ENCODE measurements at regions not wholly inside any gene's neighbourhood (a gene's known extent, or its start where the extent isn't known, plus 50 kb on each side); places are given as distances from the start of the nearest gene placed in this dataset.
"Not testable (repeated sequence)": the region's sequence is repeated elsewhere in the genome, so short reads cannot be mapped to it uniquely, and the experiment has no call there.

DNA sequence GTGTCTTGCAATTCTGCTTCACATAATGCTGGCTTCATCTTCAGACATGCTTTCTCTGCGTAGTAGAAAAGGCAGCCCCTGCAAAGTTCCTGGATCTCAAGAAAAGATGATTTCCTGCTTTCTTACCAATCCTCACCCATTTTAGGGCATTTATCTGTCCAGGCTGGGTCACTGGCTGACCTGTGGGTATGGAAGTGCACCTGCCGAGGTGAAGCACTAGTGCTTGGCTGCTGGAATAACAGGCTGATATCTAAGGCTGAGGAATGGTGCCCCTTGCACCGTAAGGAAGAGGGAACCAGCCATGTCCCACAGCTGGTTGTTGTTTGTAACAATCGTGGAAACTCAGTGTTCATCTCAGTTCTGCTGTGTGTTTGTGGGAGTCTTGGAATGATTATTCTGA, 138.0 kb upstream of the KLF6 start:
- Mint-ChIP-seq H3K4me3 (no peak overlapping the region), H3K27me3 (no peaks in the 10 kb centered on the region), H3K4me1 (no peaks in the 10 kb centered on the region), H3K27ac (no peak overlapping the region), H3K9me3 (peaks cover 11% of the 10 kb centered on the region), H3K36me3 (ENCODE audit: low read depth) (no peaks in the 10 kb centered on the region)
- ChIA-PET POLR2A (no interaction called here), CTCF (no interaction called here)
- ATAC-seq (ENCODE audit: low read depth), result no peak
- intact Hi-C loops (cut with micrococcal nuclease), result no loop called here
- TF ChIP-seq, protein P1, sequence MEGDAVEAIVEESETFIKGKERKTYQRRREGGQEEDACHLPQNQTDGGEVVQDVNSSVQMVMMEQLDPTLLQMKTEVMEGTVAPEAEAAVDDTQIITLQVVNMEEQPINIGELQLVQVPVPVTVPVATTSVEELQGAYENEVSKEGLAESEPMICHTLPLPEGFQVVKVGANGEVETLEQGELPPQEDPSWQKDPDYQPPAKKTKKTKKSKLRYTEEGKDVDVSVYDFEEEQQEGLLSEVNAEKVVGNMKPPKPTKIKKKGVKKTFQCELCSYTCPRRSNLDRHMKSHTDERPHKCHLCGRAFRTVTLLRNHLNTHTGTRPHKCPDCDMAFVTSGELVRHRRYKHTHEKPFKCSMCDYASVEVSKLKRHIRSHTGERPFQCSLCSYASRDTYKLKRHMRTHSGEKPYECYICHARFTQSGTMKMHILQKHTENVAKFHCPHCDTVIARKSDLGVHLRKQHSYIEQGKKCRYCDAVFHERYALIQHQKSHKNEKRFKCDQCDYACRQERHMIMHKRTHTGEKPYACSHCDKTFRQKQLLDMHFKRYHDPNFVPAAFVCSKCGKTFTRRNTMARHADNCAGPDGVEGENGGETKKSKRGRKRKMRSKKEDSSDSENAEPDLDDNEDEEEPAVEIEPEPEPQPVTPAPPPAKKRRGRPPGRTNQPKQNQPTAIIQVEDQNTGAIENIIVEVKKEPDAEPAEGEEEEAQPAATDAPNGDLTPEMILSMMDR (IDR thresholded peaks at IDR 0.05), result no peak
- no peak for DNase-seq

DNA sequence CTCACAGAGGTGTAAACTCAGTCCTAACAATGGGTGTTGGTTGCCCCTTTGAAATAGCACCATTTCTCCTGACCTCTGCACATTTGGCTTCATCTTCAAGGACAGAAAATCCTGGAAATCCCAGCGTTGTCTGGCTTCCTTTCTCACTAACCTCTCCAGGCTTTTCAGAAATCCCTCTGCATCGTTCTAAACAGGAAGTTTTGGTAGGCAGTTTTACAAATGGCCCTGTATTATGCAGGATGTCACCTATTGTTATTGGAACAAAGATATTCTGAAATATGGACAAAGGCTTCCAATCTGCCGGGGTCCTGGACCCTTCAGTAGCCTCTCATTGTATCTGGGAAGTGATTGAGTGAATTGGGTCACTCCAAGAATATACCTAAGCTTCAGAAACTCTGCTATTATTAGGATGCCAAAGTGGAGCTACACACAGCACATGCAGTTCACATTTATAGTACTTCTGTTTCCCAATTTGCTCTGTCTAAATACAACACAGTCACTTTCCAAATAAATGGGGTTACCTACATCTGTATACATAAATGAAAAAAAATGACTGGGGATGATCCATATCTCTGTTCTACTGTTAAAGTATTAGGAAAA, 134.8 kb upstream of the KLF6 start:
- Mint-ChIP-seq H3K9me3 (peaks cover 12% of the 10 kb centered on the region), H3K27me3 (no peaks in the 10 kb centered on the region), H3K4me3 (no peak overlapping the region), H3K4me1 (no peaks in the 10 kb centered on the region), H3K27ac (no peak overlapping the region), H3K36me3 (ENCODE audit: low read depth) (no peaks in the 10 kb centered on the region)
- TF ChIP-seq, protein P1 (IDR thresholded peaks at IDR 0.05), result no peak
- ATAC-seq (ENCODE audit: low read depth) (no peak), DNase-seq (no peak)
- CTCF ChIA-PET, result interaction anchor here (0.6 kb wide), 1 partner anchor 306 kb away, joined by 3 read pairs; no protein-coding TSS in a partner anchor
- intact Hi-C loops (cut with micrococcal nuclease), result no loop called here
- POLR2A ChIA-PET, result no interaction called here

DNA sequence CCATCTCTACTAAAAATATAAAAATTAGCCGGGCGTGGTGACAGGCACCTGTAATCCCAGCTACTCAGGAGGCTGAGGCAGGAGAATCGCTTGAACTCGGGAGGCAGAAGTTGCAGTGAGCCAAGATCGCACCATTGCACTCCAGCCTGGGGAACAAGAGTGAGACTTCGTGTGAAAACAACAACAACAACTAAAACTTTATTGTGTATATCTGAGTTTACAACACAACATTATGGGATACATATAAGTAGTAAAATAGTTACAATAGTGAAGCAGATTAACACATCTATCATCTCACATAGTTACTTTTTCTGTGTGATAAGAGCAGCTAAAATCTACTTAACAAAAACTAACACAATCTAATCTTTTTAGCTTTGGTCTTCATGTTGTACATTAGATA, 132.4 kb upstream of the KLF6 start:
- intact Hi-C loops (cut with micrococcal nuclease); H3K27ac Mint-ChIP-seq; H3K4me3 Mint-ChIP-seq: not testable (repeated sequence)

DNA sequence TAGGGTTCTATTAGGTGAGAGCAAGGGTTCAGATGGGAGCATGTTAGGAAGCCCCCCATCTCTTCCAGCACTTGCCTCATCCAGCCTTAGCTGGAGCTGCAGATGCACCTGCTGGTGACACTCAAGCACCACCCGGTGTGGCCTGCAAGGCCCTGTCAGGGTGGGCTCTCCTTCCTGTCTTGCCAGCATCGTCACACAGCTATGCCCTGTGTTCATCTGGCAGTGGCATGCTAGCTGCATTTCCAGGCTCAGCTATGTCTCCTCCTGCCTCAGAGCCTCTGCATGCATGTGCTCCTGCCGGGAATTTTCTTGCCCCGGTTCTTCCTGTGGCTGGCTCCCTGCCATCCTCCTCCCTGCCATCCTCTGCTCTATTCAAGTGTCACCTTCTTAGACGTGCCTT, 129.7 kb upstream of the KLF6 start:
- no peak overlapping the region for H3K27ac Mint-ChIP-seq
- CTCF ChIA-PET, result no interaction called here
- ATAC-seq (ENCODE audit: low read depth) (no peak), DNase-seq (no peak)
- POLR2A ChIA-PET, result interaction anchor here (0.6 kb wide), 1 partner anchor 10 kb away, joined by 4 read pairs; no protein-coding TSS in a partner anchor
- H3K9me3 Mint-ChIP-seq, result peaks cover 12% of the 10 kb centered on the region
- TF ChIP-seq, protein P1 (IDR thresholded peaks at IDR 0.05), result no peak
- H3K36me3 Mint-ChIP-seq (ENCODE audit: low read depth), result no peaks in the 10 kb centered on the region
- no peaks in the 10 kb centered on the region for H3K27me3 Mint-ChIP-seq
- H3K4me3 Mint-ChIP-seq, result no peak overlapping the region
- peaks cover 4% of the 10 kb centered on the region for H3K4me1 Mint-ChIP-seq
- intact Hi-C loops (cut with micrococcal nuclease), result no loop called here

More for the DNA sequence above, 132.4 kb upstream of the KLF6 start:
- POLR2A ChIA-PET; DNase-seq; H3K36me3 Mint-ChIP-seq (ENCODE audit: low read depth); ATAC-seq (ENCODE audit: low read depth); H3K4me1 Mint-ChIP-seq; CTCF ChIA-PET; H3K27me3 Mint-ChIP-seq: not testable (repeated sequence)
- peaks cover 12% of the 10 kb centered on the region for H3K9me3 Mint-ChIP-seq

DNA sequence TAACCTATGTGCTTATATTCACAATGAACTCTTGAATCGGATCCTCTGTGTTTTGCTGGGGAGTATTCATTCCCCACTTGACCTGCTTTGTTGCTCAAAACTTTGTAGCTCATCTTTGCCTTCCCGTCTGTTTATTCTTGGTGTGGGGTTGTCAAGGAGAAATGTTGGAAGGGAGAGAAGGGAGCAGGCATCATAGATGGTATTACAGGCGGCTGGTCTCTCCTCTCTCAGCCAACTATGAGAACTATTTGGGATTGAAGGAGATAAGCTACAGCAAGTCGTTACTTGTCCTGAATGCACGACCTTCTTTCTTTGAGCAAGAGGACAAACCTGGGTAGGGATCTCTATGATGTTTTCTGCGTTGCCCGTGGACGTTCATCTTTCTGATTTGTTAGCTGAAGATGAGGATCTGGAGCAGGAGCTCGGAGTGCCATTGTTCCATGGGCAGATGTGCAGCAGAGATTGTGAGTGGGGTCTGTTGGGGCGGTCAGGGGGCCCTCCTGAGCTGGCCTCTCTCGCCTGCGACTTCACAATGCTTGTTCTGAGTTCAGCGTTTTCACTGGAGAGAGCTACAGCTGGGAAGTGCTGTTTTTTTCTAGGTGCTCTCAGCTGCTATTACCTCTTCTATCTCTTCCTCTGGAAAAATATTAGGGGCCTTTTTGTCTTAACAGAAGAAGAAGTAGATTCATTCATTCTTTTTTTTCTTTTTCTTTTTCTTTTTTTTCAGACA, 126.9 kb upstream of the KLF6 start:
- peaks cover 6% of the 10 kb centered on the region for H3K4me1 Mint-ChIP-seq
- CTCF ChIA-PET, result no interaction called here
- H3K27me3 Mint-ChIP-seq, result no peaks in the 10 kb centered on the region
- no peak for ATAC-seq (ENCODE audit: low read depth)
- TF ChIP-seq, protein P1 (IDR thresholded peaks at IDR 0.05), result no peak
- H3K27ac Mint-ChIP-seq, result no peak overlapping the region
- no peaks in the 10 kb centered on the region for H3K36me3 Mint-ChIP-seq (ENCODE audit: low read depth)
- POLR2A ChIA-PET, result interaction anchor here (0.9 to 1.0 kb wide), 2 partner anchors 8 to 100 kb away, joined by 3 read pairs; no protein-coding TSS in a partner anchor
- intact Hi-C loops (cut with micrococcal nuclease), result no loop called here
- no peaks in the 10 kb centered on the region for H3K9me3 Mint-ChIP-seq
- no peak for DNase-seq
- no peak overlapping the region for H3K4me3 Mint-ChIP-seq
